HG03108 (cell line): ENCODE measurements at regions not wholly inside any gene's neighbourhood (a gene's known extent, or its start where the extent isn't known, plus 50 kb on each side); places are given as distances from the start of the nearest gene placed in this dataset.

ENCODE experiments used
- ATAC-seq: cut with Tn5 transposase; IDR thresholded peaks from one replicate; pipeline ENCODE4 v1.9.1; 2021; ENCODE audit warnings: moderate library complexity; ENCODE audit not compliant: unreplicated experiment

- no peak for ATAC-seq
These were observed 133.9 kb downstream of the SLITRK6 start for GRCh38 chr13:85665286-85665685.

DNA sequence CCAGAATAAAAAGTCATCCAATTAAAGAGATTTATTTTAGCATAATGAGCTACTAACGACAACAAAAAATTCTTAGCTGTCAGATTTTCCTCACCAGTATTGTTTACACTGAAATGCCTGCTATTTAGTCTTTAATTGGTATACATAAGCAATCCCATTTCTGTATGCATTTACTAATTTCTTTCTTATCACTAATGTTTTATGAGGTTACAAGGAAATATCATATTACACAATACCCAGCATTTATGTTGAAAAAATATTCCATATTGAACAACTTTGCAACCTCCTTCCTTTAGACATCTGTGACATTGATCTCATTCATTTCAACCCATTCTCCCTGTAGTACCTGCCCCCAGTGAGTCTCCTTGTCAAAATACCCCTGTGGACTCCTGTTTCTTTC lies 135.4 kb downstream of the SLITRK6 start:
- ATAC-seq: no peak

- ATAC-seq: no peak
These were observed 137.0 kb downstream of the SLITRK6 start for GRCh38 chr13:85662186-85662585.

DNA sequence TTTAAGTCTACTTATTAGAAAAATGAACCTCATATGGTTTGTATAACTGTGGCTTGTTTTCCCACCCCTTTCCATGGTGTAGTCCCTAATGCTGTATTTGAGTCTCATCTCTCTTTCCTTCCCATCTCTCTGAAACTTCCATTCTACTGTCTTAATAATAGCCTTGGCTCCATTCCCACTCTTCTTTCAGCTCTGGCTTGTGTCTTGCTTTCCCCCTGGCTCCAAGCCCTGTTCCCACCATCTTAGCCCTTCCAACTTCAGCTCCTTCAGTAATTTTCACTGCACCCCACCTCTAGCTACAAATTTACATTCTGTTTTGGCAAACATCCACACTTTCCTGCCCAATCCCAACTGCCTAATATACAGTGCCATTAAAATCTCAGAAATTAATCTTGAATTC lies 137.5 kb downstream of the SLITRK6 start:
- ATAC-seq: no peak

- no peak for ATAC-seq
These were observed 139.7 kb downstream of the SLITRK6 start for GRCh38 chr13:85659493-85659892.

DNA sequence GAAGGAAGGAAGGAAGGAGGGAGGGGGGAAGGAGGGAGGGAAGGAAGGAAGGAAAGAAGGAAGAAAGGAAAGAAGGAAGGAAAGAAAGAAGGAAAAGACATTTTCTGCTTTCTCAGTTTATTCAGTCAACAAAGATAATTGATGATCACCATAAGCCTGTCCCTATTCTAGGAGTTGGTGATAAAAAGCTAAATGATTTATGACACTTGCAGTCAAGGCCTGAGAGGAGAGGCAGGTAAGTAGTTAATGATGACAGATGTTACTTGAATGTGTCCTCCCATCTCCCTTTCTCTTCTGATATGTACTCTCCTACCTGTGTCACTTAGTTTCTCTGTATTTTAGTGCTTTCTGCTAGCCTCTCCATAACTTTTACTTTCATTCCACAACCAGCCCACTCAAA lies 141.3 kb downstream of the SLITRK6 start:
- ATAC-seq: no peak

DNA sequence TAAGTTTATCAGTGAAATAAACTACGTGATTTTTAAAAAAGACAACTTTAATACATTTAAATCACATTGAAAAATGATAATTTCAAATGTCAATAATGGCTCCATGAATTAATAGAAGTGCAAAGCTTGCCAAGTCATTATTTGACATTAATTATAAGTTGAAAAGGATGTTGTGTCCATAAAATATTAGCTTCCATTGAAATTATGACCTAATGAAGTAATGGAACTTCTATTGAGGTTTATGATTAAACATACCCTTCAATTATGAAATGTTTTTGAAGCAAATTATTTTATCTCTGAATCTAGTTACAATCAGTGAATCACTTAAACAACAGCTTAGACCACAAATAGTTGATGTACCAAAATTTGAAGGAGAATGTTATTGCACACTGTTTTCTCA lies 144.2 kb downstream of the SLITRK6 start:
- ATAC-seq: no peak

- no peak for ATAC-seq
These were observed 145.0 kb downstream of the SLITRK6 start for GRCh38 chr13:85654227-85654626.

DNA sequence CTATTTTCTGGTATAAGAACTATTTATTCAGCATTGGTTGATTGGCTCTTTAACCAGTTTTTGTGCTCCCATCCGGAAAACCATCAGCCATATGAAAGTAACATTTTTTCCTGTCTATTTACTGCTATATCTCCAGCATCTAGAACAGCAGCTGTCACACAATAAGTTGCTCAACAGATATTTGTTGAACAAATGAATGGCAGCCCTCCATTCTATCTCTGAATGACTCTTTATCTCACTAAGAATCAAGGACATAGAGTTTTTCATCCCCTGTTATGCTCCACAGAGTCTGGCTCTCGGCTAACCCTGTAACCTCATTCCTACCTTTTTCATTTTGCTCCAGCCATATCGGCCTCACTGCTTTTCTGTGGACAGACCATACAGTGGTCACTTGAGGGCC lies 145.5 kb downstream of the SLITRK6 start:
- no peak for ATAC-seq

- ATAC-seq: no peak
These were observed 146.7 kb downstream of the SLITRK6 start for GRCh38 chr13:85652491-85652890.

GRCh38 chr13:85651440-85651839 lies 147.8 kb downstream of the SLITRK6 start:
- ATAC-seq: no peak

DNA sequence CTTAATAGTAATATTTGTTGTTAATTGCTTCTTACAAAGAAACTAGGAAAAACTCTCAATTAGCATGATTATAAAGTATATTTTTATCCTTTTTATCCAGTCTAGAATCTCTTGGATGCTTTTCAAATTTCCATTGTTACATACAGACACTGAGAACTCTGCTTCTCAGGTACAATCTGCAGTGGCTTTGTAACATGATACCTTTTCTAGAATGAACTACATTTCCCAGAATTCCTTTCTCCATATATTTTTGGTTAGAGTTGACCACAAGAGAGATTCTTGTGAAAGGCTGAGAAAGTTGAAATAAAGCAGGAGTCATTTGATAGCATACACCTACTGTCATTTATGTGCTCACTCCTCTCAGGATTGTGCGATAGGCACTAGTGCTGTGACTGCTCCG lies 148.6 kb downstream of the SLITRK6 start:
- ATAC-seq: no peak

- no peak for ATAC-seq
These were observed 158.5 kb downstream of the SLITRK6 start for GRCh38 chr13:85640727-85641126.

DNA sequence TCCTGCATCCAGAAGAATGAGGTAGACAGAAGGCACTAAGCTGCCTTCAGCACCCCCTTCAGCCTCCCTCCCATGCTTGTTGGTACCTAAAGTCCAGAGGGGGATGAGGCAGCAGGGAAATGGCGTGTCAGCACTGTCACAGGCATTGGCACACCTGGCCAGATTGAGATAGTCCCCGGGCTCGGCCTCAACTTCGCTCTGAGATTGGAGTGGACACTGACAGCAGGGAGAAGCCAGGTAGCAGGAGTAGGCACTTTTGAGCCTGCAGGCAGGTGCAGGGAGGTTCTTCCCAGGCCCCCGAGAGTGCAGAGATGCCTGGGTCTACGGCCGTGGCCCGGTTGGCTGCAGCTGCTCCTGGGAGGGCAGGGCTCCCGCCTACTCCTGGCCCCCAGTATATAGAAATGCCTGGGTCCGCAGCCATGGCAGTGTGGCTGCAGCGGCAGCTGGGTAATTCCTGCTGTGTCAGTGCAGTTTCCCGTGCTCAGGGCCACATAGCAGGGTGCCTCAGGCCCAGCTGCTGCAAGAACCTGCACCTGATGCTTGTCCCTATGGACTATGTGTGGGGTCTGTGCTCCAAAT lies 160.3 kb downstream of the SLITRK6 start:
- no peak for ATAC-seq

DNA sequence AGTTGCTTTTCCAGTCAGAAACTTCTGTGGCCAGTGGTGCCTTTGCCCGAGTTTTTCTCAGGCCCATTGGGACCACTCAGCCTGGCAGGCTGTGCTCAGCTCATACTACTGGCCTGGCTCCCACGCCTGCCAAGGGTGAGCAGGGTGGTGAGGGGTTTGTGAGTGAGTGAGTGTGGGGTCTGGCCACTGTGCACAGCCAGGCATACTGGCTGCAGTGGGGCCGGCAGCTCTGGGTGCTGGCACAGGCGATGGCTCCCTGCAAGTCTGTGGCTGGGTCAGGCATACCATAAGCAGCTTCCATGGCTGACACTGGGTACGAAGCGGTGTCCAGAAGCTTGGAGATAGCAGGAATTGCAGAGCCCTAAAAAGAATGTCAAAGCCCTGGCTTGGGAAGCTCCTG lies 161.0 kb downstream of the SLITRK6 start:
- ATAC-seq: no peak

GRCh38 chr13:85632526-85633195 lies 166.6 kb downstream of the SLITRK6 start:
- no peak for ATAC-seq

DNA sequence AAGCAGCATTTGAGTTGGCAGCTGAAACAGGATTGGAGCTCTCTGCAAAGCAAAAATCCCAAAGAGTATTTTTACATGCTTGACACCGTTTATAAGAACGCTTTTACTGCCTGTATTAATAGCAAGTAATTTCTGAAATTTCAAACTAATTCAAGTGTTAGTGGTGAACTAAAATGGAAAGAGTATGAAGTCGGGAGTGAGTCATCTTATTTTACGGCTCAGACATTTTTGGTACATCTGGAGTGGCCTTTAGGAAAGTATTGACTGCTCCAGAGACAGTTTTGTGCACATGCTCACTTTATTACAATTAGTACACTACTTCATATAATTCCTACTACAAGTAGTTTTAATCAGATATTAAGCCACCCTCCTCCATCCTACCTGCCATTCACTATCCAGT lies 167.4 kb downstream of the SLITRK6 start:
- ATAC-seq: no peak

DNA sequence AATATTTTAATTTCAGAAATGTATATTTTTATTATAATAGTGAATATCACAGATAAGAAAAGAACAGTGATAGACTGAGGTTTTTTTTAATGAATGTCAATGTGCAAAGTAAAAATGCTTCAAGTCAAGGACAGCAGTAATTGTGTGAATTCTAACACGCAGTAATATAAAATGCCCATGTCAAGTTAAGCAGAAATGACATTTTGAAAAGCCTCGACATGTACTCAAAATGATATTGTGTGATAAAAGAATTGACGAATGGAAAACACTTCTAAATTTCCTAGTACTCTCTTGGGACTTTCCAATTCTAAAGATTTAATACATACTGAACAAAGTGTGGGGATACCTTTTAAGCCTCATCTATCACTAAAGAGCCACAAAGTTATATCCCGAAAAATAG lies 172.6 kb downstream of the SLITRK6 start:
- no peak for ATAC-seq

DNA sequence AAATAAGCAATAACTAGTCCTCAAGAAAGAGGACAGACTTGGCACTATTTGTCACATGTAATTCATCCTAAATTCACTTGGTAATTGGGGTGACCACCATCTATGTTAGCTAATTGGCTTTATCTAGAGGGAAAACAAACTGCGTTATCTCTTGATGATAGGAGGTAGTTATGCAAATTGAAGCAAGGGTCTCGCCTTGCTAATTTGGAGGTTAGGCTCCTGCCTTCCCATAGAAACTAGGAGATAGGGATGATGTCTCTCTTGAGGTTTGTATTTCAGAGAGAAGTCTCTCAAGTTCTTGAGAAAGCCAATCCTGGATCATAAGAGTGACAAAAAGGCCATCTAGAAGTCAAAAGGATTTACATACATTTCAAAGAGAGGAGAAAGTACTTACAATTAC lies 179.9 kb downstream of the SLITRK6 start:
- ATAC-seq: no peak

DNA sequence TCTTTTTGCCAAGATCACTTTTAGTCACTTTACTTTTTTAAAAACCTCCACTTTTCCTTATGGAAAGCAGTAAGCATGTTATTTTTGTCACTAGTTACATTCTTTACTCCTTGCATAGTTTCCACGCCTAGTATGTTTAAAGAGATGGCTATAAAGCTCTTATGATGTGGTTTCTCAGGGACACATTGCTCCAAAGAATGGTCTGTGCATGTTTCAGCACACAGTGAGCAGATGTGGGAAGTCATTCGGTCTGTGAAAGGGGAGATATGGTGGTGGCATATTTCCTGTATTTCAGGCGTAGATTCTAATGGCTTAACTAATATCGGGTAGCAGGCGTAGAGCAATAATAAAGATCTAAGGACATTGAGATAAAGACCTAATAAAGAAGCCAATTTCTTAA lies 180.7 kb downstream of the SLITRK6 start:
- ATAC-seq: no peak

- no peak for ATAC-seq
These were observed 182.9 kb downstream of the SLITRK6 start for GRCh38 chr13:85616275-85616674.

DNA sequence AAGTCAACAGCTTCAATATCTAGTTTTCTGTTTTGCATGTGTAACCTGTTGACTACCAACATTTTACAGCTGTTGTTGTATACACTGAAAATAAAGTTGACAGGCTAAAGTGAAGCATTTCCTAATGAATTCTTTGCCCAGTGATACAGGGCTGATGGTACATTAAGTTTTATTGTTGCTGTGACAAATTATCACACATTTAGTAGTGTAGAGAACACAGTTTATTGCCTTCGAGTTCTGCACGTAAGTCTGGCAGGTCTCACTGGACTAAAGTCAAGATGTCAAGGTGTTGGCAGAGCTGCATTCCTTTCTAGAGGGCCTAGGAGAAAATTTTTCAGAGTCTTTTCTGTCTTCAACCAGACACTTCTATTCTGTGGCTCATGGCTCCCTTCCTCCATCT lies 184.2 kb downstream of the SLITRK6 start:
- no peak for ATAC-seq

DNA sequence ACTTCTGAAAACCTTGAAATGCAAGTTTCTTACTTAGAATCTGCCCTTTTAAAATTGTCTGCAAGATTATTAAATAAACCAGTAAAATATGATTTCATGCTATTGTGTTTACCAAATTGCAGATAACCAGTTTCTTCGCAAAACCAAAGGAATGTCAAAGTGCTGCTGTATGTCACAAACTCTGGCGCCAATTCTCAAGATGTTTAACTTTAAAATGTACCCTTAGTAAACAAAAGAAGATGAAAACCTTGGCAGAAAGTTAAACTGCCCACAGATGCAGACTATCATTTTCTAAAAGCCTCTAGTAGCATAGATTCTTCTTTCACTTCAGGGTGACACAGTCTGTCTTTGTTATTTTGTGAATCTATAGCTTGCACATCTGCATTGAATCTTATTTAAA lies 189.2 kb downstream of the SLITRK6 start:
- no peak for ATAC-seq
